NCI-H187 treated with DMSO at 0.1 percent for 48 hours (cell line): ENCODE measurements at regions not wholly inside any gene's neighbourhood (a gene's known extent, or its start where the extent isn't known, plus 50 kb on each side); places are given as distances from the start of the nearest gene placed in this dataset.

ENCODE experiments used
- DNase-seq: peaks from one replicate; lab custom pipeline; 2025; lab: John Stamatoyannopoulos, UW

GRCh38 chr6:40265615-40266014 lies 321.5 kb downstream of the LRFN2 start:
- no peak for DNase-seq

- DNase-seq = no peak
Measured at GRCh38 chr6:40263970-40264369, 323.2 kb downstream of the LRFN2 start.

GRCh38 chr6:40262363-40262762 lies 324.8 kb downstream of the LRFN2 start:
- no peak for DNase-seq

- no peak for DNase-seq
Measured at GRCh38 chr6:40258531-40258930, 324.3 kb upstream of the MOCS1 start.

GRCh38 chr6:40256831-40257230 lies 322.6 kb upstream of the MOCS1 start:
- DNase-seq = no peak

- no peak for DNase-seq
Measured at GRCh38 chr6:40256224-40256623, 322.0 kb upstream of the MOCS1 start.

GRCh38 chr6:40253420-40253819 lies 319.2 kb upstream of the MOCS1 start:
- DNase-seq = no peak

GRCh38 chr6:40252531-40253258 lies 318.4 kb upstream of the MOCS1 start:
- DNase-seq = no peak

GRCh38 chr6:40251637-40252300 lies 317.5 kb upstream of the MOCS1 start:
- no peak for DNase-seq

GRCh38 chr6:40249935-40250334 lies 315.7 kb upstream of the MOCS1 start:
- DNase-seq = no peak

GRCh38 chr6:40247516-40248115 lies 313.4 kb upstream of the MOCS1 start:
- DNase-seq = no peak

- DNase-seq = no peak
Measured at GRCh38 chr6:40244699-40245098, 310.4 kb upstream of the MOCS1 start.

- no peak for DNase-seq
Measured at GRCh38 chr6:40232698-40233097, 298.4 kb upstream of the MOCS1 start.

GRCh38 chr6:40227735-40228134 lies 293.5 kb upstream of the MOCS1 start:
- no peak for DNase-seq

GRCh38 chr6:40222354-40222753 lies 288.1 kb upstream of the MOCS1 start:
- no peak for DNase-seq

GRCh38 chr6:40219799-40220198 lies 285.5 kb upstream of the MOCS1 start:
- DNase-seq = no peak

- no peak for DNase-seq
Measured at GRCh38 chr6:40210628-40211056, 276.4 kb upstream of the MOCS1 start.

- DNase-seq = no peak
Measured at GRCh38 chr6:40205801-40206200, 271.5 kb upstream of the MOCS1 start.

- no peak for DNase-seq
Measured at GRCh38 chr6:40205004-40205403, 270.7 kb upstream of the MOCS1 start.

GRCh38 chr6:40197371-40197770 lies 263.1 kb upstream of the MOCS1 start:
- DNase-seq = no peak

GRCh38 chr6:40196135-40196518 lies 261.9 kb upstream of the MOCS1 start:
- DNase-seq = no peak

GRCh38 chr6:40195428-40196134 lies 261.3 kb upstream of the MOCS1 start:
- DNase-seq = no peak
